Activated CD8-positive, alpha-beta T cell treated with anti-CD3 and anti-CD28 coated beads for 36 hours (primary cell): ENCODE measurements at regions not wholly inside any gene's neighbourhood (a gene's known extent, or its start where the extent isn't known, plus 50 kb on each side); places are given as distances from the start of the nearest gene placed in this dataset.

ENCODE experiments used
- ATAC-seq: fragments of 200-7000 bp; cut with Tn5 transposase; one replicate; pipeline ENCODE4 v1.10.0; 2021; ENCODE audit warnings: mild to moderate bottlenecking, moderate library complexity
- CTCF ChIA-PET: fragments of 350-600 bp; sonication (Branson Sonifier 250); formaldehyde crosslinking; loops from one replicate; lab custom pipeline; 2021; ENCODE audit warnings: antibody characterized with exemption; lab: Charles Lee
- POLR2A ChIA-PET: fragments of 350-600 bp; sonication (Branson Sonifier 250); formaldehyde crosslinking; loops from one replicate; lab custom pipeline; 2021; ENCODE audit warnings: antibody characterized with exemption; lab: Charles Lee
- DNase-seq: peaks from one replicate; pipeline ENCODE4 v3.0.0-alpha.2; 2020
- H3K27ac Mint-ChIP-seq: one replicate; pipeline ENCODE4 v1.8.0; 2021; ENCODE audit warnings: mild to moderate bottlenecking, mixed read lengths
- H3K27me3 Mint-ChIP-seq: one replicate; pipeline ENCODE4 v1.8.0; 2021; ENCODE audit warnings: mixed read lengths
- H3K36me3 Mint-ChIP-seq: one replicate; pipeline ENCODE4 v1.8.0; 2021; ENCODE audit warnings: low read depth, mixed read lengths
- H3K4me1 Mint-ChIP-seq: one replicate; pipeline ENCODE4 v1.8.0; 2021; ENCODE audit warnings: low read depth, mixed read lengths
- H3K4me3 Mint-ChIP-seq: one replicate; pipeline ENCODE4 v1.8.0; 2021; ENCODE audit warnings: mild to moderate bottlenecking, moderate library complexity, mixed read lengths
- H3K9me3 Mint-ChIP-seq: one replicate; pipeline ENCODE4 v1.8.0; 2021; ENCODE audit warnings: mixed read lengths
- intact Hi-C: fragments of 100-400 bp; cut with micrococcal nuclease; formaldehyde crosslinking; loops from one replicate; pipeline ENCODE4 v1.10.0; 2022
- TF ChIP-seq, protein P1 (sequence below): fragments of 200-600 bp; IDR thresholded peaks from one replicate; pipeline ENCODE4 v1.8.0; 2022; ENCODE audit warnings: antibody characterized with exemption, mild to moderate bottlenecking

- no peak for ATAC-seq
- CTCF ChIA-PET, result no interaction called here
These were observed 218.2 kb downstream of the SH2D4B start for GRCh38 chr10:80755893-80756292.

DNA sequence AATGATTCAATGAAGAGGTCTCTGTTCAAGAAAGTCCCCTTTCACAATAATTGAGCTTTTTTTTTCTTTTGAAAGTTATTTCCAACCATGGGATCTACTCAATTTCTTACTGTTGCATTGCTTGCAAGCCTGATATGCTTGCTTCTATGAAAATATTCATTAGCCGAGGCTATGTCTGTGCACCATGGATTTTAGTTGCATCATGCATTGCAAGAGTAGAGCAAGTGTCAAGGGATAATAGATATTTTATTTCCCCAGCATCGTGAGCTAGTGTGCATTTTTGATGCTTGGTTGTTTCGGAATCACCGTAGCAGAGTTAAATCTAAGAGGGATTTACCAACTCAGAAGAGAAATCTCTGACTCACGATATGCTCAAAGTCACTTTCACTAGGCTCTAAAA, 222.0 kb downstream of the SH2D4B start:
- intact Hi-C loops, result no loop called here
- no peak overlapping the region for H3K4me3 Mint-ChIP-seq
- ChIA-PET CTCF (interaction anchor here (1.5 kb wide), 1 partner anchor 10 kb away, joined by 5 read pairs; no protein-coding TSS in a partner anchor), POLR2A (no interaction called here)
- no peak for DNase-seq
- no peaks in the 10 kb centered on the region for H3K36me3 Mint-ChIP-seq
- H3K27me3 Mint-ChIP-seq, result no peaks in the 10 kb centered on the region
- no peak for ATAC-seq
- H3K9me3 Mint-ChIP-seq, result no peaks in the 10 kb centered on the region
- TF ChIP-seq, protein P1, sequence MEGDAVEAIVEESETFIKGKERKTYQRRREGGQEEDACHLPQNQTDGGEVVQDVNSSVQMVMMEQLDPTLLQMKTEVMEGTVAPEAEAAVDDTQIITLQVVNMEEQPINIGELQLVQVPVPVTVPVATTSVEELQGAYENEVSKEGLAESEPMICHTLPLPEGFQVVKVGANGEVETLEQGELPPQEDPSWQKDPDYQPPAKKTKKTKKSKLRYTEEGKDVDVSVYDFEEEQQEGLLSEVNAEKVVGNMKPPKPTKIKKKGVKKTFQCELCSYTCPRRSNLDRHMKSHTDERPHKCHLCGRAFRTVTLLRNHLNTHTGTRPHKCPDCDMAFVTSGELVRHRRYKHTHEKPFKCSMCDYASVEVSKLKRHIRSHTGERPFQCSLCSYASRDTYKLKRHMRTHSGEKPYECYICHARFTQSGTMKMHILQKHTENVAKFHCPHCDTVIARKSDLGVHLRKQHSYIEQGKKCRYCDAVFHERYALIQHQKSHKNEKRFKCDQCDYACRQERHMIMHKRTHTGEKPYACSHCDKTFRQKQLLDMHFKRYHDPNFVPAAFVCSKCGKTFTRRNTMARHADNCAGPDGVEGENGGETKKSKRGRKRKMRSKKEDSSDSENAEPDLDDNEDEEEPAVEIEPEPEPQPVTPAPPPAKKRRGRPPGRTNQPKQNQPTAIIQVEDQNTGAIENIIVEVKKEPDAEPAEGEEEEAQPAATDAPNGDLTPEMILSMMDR, result no peak
- no peaks in the 10 kb centered on the region for H3K4me1 Mint-ChIP-seq
- no peak overlapping the region for H3K27ac Mint-ChIP-seq

More at GRCh38 chr10:80755893-80756292, 218.2 kb downstream of the SH2D4B start:
- intact Hi-C loops, result no loop called here
- H3K4me3 Mint-ChIP-seq, result no peak overlapping the region
- H3K36me3 Mint-ChIP-seq, result no peaks in the 10 kb centered on the region
- H3K27me3 Mint-ChIP-seq, result peaks cover 10% of the 10 kb centered on the region
- TF ChIP-seq, protein P1, result no peak
- POLR2A ChIA-PET, result interaction anchor here (0.7 kb wide), 1 partner anchor 39 kb away, joined by 3 read pairs; no protein-coding TSS in a partner anchor
- no peaks in the 10 kb centered on the region for H3K9me3 Mint-ChIP-seq
- H3K27ac Mint-ChIP-seq, result no peak overlapping the region
- H3K4me1 Mint-ChIP-seq, result no peaks in the 10 kb centered on the region
- DNase-seq, result no peak

DNA sequence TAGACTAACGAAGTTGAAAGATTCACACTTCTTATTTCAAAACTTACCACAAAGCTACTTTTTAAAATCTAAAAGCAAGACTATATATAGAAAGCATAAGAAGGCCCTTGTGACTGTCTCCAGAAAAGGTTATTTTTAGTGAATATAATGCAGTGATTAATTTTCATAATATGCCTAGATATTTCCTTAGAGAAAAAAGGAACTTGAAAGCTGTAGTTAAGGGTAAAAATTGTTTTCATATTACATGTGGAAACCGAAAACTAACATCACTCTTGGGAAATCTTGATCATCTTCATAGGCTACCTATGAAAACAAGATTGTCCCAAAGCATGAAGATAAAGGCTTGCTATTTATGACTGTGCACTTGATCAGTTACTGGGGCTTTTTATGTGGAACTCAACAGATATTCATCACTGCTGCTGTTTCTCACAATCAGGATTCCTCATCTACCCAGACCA, 223.2 kb downstream of the SH2D4B start:
- Mint-ChIP-seq H3K27me3 (no peaks in the 10 kb centered on the region), H3K9me3 (no peaks in the 10 kb centered on the region), H3K27ac (no peak overlapping the region), H3K4me3 (no peak overlapping the region), H3K36me3 (no peaks in the 10 kb centered on the region), H3K4me1 (no peaks in the 10 kb centered on the region)
- CTCF ChIA-PET, result interaction anchor here (1.0 kb wide), 1 partner anchor 14 kb away, joined by 3 read pairs; no protein-coding TSS in a partner anchor
- ATAC-seq (no peak), DNase-seq (no peak)
- intact Hi-C loops, result no loop called here
- POLR2A ChIA-PET, result no interaction called here
- TF ChIP-seq, protein P1, result no peak

DNA sequence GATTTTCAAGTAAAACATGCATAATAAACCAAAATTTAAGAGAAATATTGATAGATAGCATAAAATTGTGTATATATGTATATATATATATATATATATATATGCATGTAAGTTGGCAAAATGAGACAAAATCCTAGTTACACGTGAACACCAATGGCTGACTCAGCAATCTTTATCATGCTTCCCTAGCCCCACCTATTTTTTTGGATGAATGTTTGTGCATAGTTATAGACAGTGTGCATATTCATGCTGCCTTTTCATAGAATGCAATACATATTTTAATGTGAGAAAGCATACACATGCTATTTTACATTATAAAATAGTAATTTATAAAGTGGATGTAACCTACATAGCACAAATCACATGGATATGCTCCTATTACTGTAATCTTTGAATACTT, 230.3 kb downstream of the SH2D4B start:
- Mint-ChIP-seq H3K4me1 (no peaks in the 10 kb centered on the region), H3K27me3 (peaks cover 3% of the 10 kb centered on the region), H3K4me3 (no peak overlapping the region), H3K36me3 (no peaks in the 10 kb centered on the region), H3K9me3 (no peaks in the 10 kb centered on the region), H3K27ac (no peak overlapping the region)
- intact Hi-C loops, result no loop called here
- TF ChIP-seq, protein P1, result no peak
- POLR2A ChIA-PET, result no interaction called here
- ATAC-seq (no peak), DNase-seq (no peak)
- CTCF ChIA-PET, result no interaction called here

DNA sequence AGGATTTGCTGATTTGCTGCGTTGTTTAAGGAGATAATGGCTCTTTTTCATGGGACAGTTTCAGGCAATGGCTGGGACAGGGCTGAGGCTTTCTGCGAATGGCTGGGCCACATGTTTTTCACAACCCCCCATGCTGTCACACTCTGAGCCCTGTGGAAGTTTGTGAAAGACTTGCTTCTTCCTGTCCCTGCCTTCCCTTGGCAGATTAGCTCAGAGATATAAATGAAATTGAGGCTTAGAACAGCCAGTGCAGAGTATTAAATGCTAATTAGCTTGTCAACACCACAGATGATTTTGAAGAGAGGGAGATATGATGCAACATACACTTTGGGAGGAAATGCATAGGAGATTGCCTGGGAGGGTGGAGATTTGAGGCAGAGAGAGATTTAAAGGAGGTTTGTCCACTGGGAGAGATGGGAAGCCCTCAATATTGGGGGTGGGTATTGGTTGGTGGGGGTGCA, 232.0 kb downstream of the SH2D4B start:
- no peak for ATAC-seq
- Mint-ChIP-seq H3K4me1 (no peaks in the 10 kb centered on the region), H3K36me3 (no peaks in the 10 kb centered on the region), H3K4me3 (no peak overlapping the region), H3K27ac (no peak overlapping the region), H3K9me3 (no peaks in the 10 kb centered on the region), H3K27me3 (peaks cover 3% of the 10 kb centered on the region)
- DNase-seq, result no peak
- TF ChIP-seq, protein P1, result no peak
- ChIA-PET POLR2A (no interaction called here), CTCF (interaction anchor here (1.0 to 1.6 kb wide), 2 partner anchors 10 to 11 kb away, joined by 4 to 5 read pairs; no protein-coding TSS in a partner anchor)
- intact Hi-C loops, result no loop called here
